ENCODE measurements at regions not wholly inside any gene's neighbourhood (a gene's known extent, or its start where the extent isn't known, plus 50 kb on each side); places are given as distances from the start of the nearest gene placed in this dataset.

DNA sequence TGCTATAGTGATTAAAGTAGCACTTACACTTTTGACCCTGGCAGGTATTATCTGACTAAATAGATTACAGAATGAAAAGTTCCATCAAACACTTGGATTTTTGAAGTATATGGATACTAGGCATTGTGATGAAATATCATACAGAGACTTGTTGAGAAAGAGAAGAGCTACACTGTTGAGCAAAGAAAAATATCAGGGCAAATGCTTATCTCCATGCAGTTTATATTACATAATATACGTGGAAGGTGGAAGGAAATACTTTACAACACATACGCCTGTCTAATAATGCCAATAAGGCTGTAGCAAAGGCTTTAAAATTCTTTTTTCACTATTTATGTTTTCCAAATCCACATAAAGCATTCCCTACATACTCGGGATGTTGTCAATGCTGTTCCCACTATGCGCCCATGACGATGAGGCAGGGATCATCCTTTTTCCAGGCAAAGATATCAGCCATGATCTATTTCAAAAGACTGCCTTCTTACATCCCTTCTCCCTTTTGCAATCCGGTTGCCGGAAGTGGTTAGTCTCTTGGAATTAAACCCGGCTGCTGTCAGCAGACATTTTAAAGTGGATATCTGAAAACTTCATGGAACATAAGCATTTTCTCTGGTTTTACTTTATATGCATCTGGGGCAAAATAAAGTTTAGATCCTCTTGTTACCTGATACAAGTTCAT lies 92.6 kb upstream of the ITGA4 start:
- no peaks in the 10 kb centered on the region for H3K36me3 ChIP-seq (ENCODE audit: low read depth)

DNA sequence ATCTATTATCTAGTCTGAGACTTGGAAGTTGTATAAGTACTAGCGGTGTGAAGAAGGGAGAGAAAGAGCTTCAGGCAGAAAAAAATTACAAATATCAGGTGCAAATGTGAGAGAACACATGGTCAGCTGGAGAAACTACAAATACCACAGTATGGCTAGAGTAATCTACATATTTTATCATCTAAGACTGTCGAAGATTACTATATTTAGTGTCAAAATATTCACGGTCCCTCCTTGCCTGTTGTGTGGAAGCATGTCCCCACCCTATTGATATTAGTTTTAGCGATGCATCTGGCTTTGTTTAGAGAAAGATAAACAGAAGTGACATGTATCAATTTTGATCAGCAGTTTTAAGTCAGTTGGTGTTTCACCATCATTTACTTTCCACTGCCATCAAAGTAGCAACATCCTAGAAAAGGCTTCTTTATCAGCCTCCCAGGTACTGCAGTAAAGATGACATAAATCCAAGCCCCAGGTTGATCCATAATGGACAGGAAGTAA lies 90.5 kb upstream of the ITGA4 start:
- intact Hi-C loops (cut with DNase I, micrococcal nuclease), result no loop called here
- Histone ChIP-seq H3K9me3 (no peaks in the 10 kb centered on the region), H3K4me1 (ENCODE audit: low read depth) (peaks cover under 1% of the 10 kb centered on the region), H3K4me3 (no peak overlapping the region), H3K36me3 (ENCODE audit: low read depth) (no peaks in the 10 kb centered on the region)
- ATAC-seq, result no peak
- TF ChIP-seq, protein P1, sequence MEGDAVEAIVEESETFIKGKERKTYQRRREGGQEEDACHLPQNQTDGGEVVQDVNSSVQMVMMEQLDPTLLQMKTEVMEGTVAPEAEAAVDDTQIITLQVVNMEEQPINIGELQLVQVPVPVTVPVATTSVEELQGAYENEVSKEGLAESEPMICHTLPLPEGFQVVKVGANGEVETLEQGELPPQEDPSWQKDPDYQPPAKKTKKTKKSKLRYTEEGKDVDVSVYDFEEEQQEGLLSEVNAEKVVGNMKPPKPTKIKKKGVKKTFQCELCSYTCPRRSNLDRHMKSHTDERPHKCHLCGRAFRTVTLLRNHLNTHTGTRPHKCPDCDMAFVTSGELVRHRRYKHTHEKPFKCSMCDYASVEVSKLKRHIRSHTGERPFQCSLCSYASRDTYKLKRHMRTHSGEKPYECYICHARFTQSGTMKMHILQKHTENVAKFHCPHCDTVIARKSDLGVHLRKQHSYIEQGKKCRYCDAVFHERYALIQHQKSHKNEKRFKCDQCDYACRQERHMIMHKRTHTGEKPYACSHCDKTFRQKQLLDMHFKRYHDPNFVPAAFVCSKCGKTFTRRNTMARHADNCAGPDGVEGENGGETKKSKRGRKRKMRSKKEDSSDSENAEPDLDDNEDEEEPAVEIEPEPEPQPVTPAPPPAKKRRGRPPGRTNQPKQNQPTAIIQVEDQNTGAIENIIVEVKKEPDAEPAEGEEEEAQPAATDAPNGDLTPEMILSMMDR (IDR thresholded peaks at IDR 0.05), result no peak
- no peak for DNase-seq

More for the DNA sequence above, 92.6 kb upstream of the ITGA4 start:
- TF ChIP-seq, protein P1 (IDR thresholded peaks at IDR 0.05), result no peak
- ATAC-seq, result no peak
- H3K4me1 ChIP-seq (ENCODE audit: low read depth), result no peaks in the 10 kb centered on the region
- DNase-seq, result no peak
- intact Hi-C loops (cut with DNase I, micrococcal nuclease), result no loop called here
- H3K4me3 ChIP-seq, result no peak overlapping the region
- H3K9me3 ChIP-seq, result no peaks in the 10 kb centered on the region

DNA sequence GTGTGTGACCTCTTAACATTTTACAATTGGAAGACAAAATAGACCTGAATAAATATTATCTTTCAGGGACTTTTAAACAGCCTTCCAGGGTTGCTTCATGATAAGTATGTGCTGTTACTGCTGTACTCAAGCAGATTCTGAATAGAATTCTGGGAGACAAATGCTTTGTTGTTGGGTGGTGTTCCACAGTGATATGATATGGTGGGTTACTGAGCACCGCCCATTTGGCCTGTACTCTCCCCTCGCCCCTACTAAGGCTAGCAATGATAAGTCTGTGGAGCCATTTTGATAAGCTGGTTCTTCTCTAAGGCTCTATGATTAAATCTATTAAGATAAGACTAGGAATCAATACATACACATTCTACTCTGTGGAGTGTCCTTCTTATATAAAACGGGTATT lies 89.8 kb upstream of the ITGA4 start:
- no peak for ATAC-seq
- Histone ChIP-seq H3K4me3 (no peak overlapping the region), H3K36me3 (ENCODE audit: low read depth) (no peaks in the 10 kb centered on the region), H3K9me3 (no peaks in the 10 kb centered on the region), H3K4me1 (ENCODE audit: low read depth) (peaks cover 4% of the 10 kb centered on the region)
- DNase-seq, result no peak
- intact Hi-C loops (cut with DNase I, micrococcal nuclease), result no loop called here
- TF ChIP-seq, protein P1 (IDR thresholded peaks at IDR 0.05), result no peak

DNA sequence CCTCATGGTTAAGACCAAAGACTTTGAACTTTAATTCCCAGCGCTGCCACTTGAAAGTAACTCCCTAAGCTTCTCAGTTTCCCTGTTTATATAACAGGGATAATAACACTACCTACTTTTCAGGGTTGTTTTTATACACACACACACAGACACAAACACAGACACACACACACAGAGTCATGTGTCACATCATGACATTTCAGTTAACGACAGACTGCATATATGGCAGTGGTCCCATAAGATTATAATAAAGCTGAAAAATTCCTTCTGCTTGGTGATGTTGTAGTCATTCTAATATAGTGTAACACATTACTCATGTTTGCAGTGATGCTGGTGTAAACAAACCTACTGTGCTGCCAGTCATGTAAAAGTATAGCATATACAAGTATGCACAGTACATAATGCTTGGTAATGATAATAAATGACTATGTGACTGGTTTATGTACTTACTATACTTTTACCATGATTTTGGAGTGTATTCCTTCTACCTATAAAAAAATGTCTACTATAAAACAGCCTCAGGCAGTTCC lies 89.2 kb upstream of the ITGA4 start:
- intact Hi-C loops (cut with DNase I, micrococcal nuclease), result no loop called here
- peaks cover 4% of the 10 kb centered on the region for H3K4me1 ChIP-seq (ENCODE audit: low read depth)
- H3K36me3 ChIP-seq (ENCODE audit: low read depth), result no peaks in the 10 kb centered on the region
- no peak overlapping the region for H3K4me3 ChIP-seq
- TF ChIP-seq, protein P1 (IDR thresholded peaks at IDR 0.05), result no peak
- ATAC-seq (no peak), DNase-seq (no peak)
- H3K9me3 ChIP-seq, result no peaks in the 10 kb centered on the region

DNA sequence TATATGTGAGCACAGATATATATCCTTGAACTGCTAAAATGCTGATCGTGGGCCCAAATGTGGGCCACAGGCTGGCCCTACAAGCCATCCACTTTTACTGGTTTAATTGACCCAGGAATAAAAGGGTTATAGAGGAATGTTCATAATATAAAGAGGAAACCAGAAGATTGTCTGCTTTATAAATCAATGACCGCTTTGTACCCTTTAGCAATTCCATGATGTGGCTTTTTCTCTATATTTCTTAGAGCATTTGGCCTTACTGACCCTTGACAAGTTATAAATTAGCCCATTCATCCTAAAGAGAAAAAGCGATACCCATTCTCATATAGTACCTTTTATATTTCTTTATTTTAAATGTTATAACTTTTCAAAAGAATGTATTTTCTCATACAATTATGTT lies 87.1 kb upstream of the ITGA4 start:
- H3K4me1 ChIP-seq (ENCODE audit: low read depth), result peaks cover 4% of the 10 kb centered on the region
- no peaks in the 10 kb centered on the region for H3K9me3 ChIP-seq
- intact Hi-C loops (cut with DNase I, micrococcal nuclease), result no loop called here
- no peak for DNase-seq
- TF ChIP-seq, protein P1 (IDR thresholded peaks at IDR 0.05), result no peak
- no peak for ATAC-seq
- H3K36me3 ChIP-seq (ENCODE audit: low read depth), result no peaks in the 10 kb centered on the region
- H3K4me3 ChIP-seq, result no peak overlapping the region

Measured in mucosa of descending colon (tissue), 3 donors.